Spleen (tissue), 11 donors: ENCODE measurements at regions not wholly inside any gene's neighbourhood (a gene's known extent, or its start where the extent isn't known, plus 50 kb on each side); places are given as distances from the start of the nearest gene placed in this dataset.

ENCODE experiments used
- DNase-seq: peaks from one replicate; pipeline ENCODE4 v3.0.0-alpha.2; 2020
- H3K27ac ChIP-seq, 8 donors: fragments of 200-600 bp; sonication (generic) in 7 of 8; 1 replicate in 4 of 8; 2 replicates in 4 of 8; pipeline versions ENCODE4 v1.5.0 to v1.8.0; 2016 to 2021; ENCODE audit warnings: inconsistent platforms in 4 of 8, mild to moderate bottlenecking in 4 of 8, moderate library complexity in 1 of 8
- H3K27me3 ChIP-seq, 7 donors: fragments of 200-600 bp; sonication (generic) in 6 of 7; replicated peaks in 1 of 7; 1 replicate in 4 of 7; 2 replicates in 3 of 7; pipeline versions ENCODE4 v1.5.0 to v1.8.0; 2016 to 2021; ENCODE audit warnings: inconsistent platforms in 3 of 7, mild to moderate bottlenecking in 1 of 7
- H3K36me3 ChIP-seq, 6 donors: fragments of 200-600 bp; sonication (generic) in 5 of 6; 1 replicate in 4 of 6; 2 replicates in 2 of 6; pipeline versions ENCODE4 v1.5.0 to v1.8.0; 2016 to 2021; ENCODE audit warnings: inconsistent platforms in 2 of 6
- H3K4me1 ChIP-seq, 6 donors: fragments of 200-600 bp; sonication (generic) in 5 of 6; 1 replicate in 3 of 6; 2 replicates in 3 of 6; pipeline versions ENCODE4 v1.5.0 to v1.8.0; 2016 to 2021; ENCODE audit warnings: inconsistent platforms in 3 of 6
- H3K4me3 ChIP-seq, 8 donors: fragments of 200-600 bp; sonication (generic) in 7 of 8; 1 replicate in 4 of 8; 2 replicates in 4 of 8; pipeline versions ENCODE4 v1.5.0 to v1.8.0; 2016 to 2021; ENCODE audit warnings: inconsistent platforms in 4 of 8, mild to moderate bottlenecking in 4 of 8, moderate library complexity in 2 of 8
- H3K9me3 ChIP-seq, 8 donors: fragments of 200-600 bp; sonication (generic) in 7 of 8; 1 replicate in 4 of 8; 2 replicates in 4 of 8; pipeline versions ENCODE4 v1.5.0 to v1.8.0; 2016 to 2021; ENCODE audit warnings: inconsistent platforms in 4 of 8
- POLR2A ChIP-seq, 3 donors: fragments of 450-650 bp; IDR thresholded peaks; one replicate each; pipeline ENCODE4 v1.5.1; 2017; ENCODE audit warnings: antibody characterized with exemption in 3 of 3, mild to moderate bottlenecking in 1 of 3
- POLR2AphosphoS5 ChIP-seq, 3 donors: sonication (generic); formaldehyde crosslinking; IDR thresholded peaks; one replicate each; pipeline ENCODE4 v1.5.1; 2017; ENCODE audit warnings: antibody characterized with exemption in 3 of 3
- WGBS, 5 donors: extraction: QIAGEN DNeasy Blood & Tissue Kit in 3 of 5; methylation state at CpG; one replicate each; pipeline versions ENCODE4 v1.1.5 to v1.1.7; 2013 to 2018; 5-methylcytosine and 5-hydroxymethylcytosine counted together
- intact Hi-C: fragments of 100-400 bp; cut with DNase I; formaldehyde crosslinking; loops from one replicate; pipeline ENCODE4 v1.15.0; 2023; ENCODE audit warnings: low total_unique reads
- TF ChIP-seq, protein P1 (sequence below), 11 experiments: fragments of 200-600 bp in 7 of 11; fragments of 450-650 bp in 4 of 11; sonication (generic) in 4 of 11; IDR thresholded peaks in 8 of 11; conservative IDR thresholded peaks in 3 of 11; 1 replicate in 7 of 11; 2 replicates in 4 of 11; pipeline versions ENCODE4 v1.4.0 to v1.8.0; 2016 to 2021; ENCODE audit warnings: antibody characterized with exemption in 11 of 11, inconsistent platforms in 4 of 11, mild to moderate bottlenecking in 1 of 11
- donor health status: healthy with polysubstance abuse.
- donor health status: DM: no; HTN: no; CAD: no; lungs with moderate emphysema.
- donor health status: DM: no; HTN: no; CAD: no.
- donor health status: Bipolar disorder and iron deficiency.
- donor health status: healthy.
- donor health status: DM: no; HTN: no; CAD: no.
- donor health status: DM: yes; HTN: yes; CAD: no.

DNA sequence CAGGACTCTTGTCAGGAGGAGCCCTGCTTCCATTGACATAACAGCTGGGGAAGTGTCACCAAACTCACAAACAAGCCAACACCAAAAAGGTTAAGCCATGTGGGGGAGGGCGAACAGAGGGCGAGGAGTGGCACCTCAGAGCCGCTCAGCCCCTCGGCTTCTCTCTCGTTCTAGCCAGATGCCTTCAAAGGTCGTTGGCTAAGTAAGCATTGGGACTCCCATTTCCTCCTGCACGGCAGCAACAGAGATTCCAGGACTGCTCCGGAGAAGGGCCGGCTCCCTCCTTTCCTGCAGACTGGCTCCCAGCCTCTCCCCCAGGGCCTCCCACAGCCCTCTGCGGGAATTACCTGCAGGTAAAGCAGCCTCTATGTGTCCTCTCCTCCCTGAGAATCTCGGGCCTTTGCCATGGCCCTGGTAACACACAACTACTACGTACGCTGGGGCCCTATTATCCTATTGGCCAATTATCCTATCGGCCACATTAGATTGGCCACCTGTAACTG, 52.1 kb upstream of the RNU6ATAC start:
- TF ChIP-seq, protein P1, sequence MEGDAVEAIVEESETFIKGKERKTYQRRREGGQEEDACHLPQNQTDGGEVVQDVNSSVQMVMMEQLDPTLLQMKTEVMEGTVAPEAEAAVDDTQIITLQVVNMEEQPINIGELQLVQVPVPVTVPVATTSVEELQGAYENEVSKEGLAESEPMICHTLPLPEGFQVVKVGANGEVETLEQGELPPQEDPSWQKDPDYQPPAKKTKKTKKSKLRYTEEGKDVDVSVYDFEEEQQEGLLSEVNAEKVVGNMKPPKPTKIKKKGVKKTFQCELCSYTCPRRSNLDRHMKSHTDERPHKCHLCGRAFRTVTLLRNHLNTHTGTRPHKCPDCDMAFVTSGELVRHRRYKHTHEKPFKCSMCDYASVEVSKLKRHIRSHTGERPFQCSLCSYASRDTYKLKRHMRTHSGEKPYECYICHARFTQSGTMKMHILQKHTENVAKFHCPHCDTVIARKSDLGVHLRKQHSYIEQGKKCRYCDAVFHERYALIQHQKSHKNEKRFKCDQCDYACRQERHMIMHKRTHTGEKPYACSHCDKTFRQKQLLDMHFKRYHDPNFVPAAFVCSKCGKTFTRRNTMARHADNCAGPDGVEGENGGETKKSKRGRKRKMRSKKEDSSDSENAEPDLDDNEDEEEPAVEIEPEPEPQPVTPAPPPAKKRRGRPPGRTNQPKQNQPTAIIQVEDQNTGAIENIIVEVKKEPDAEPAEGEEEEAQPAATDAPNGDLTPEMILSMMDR (IDR thresholded peaks at IDR 0.05 in 8 of 11, conservative IDR thresholded peaks at IDR 0.05 in 3 of 11), result no peak
- TF ChIP-seq POLR2AphosphoS5 (IDR thresholded peaks at IDR 0.05) (peak in 1 of 3 donors; percentile 16), POLR2A (IDR thresholded peaks at IDR 0.05) (no peak)
- intact Hi-C loops, result no loop called here
- Histone ChIP-seq H3K36me3 (no peaks in the 10 kb centered on the region), H3K4me3 (no peak overlapping the region), H3K4me1 (peaks cover 0 to 25% (median 7%) of the 10 kb centered on the region in 6 donors), H3K27ac (peak overlapping the region in 7 of 8 donors; percentile 36 to 79 (median 65)), H3K27me3 (no peaks in the 10 kb centered on the region), H3K9me3 (peaks cover 0 to 11% (median 7%) of the 10 kb centered on the region in 8 donors)
- WGBS, 5 donors, result 75 to 85% (median 81%) methylated on average over 14 of the region's 14 CpGs
- DNase-seq, result peak; percentile 64

DNA sequence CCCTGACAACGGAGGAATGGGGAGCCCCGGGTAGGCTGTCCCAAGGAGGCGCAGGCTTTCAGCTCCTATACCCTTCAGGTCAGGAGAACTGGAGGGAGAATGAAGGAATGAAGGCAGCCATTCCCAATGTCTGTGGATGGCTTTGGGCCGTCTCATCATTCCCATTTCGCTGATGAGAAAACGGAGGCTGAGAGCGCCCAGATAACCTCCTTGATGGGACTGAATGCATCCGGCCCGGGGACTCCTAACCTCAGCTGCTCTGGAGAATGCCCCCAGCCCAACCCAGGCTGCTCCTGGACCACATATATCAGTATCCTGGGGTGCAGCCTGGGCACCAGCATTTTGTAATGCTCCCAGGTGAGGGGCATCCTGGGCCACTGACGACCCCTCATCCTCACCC, 52.6 kb upstream of the RNU6ATAC start:
- H3K27ac ChIP-seq, result peak overlapping the region in 3 of 8 donors; percentile 64 to 79 (median 75)
- TF ChIP-seq POLR2A (IDR thresholded peaks at IDR 0.05) (no peak), POLR2AphosphoS5 (IDR thresholded peaks at IDR 0.05) (no peak)
- TF ChIP-seq, protein P1 (IDR thresholded peaks at IDR 0.05 in 8 of 11, conservative IDR thresholded peaks at IDR 0.05 in 3 of 11), result no peak
- intact Hi-C loops, result no loop called here
- H3K4me1 ChIP-seq, result peaks cover 0 to 25% (median 9%) of the 10 kb centered on the region in 6 donors
- 87 to 95% (median 91%) methylated on average over 8 to 10 of the region's 10 CpGs for WGBS, 5 donors
- no peak overlapping the region for H3K4me3 ChIP-seq
- H3K36me3 ChIP-seq, result no peaks in the 10 kb centered on the region
- H3K9me3 ChIP-seq, result peaks cover 0 to 11% (median 7%) of the 10 kb centered on the region in 8 donors
- peak; percentile 28 for DNase-seq
- H3K27me3 ChIP-seq, result no peaks in the 10 kb centered on the region

DNA sequence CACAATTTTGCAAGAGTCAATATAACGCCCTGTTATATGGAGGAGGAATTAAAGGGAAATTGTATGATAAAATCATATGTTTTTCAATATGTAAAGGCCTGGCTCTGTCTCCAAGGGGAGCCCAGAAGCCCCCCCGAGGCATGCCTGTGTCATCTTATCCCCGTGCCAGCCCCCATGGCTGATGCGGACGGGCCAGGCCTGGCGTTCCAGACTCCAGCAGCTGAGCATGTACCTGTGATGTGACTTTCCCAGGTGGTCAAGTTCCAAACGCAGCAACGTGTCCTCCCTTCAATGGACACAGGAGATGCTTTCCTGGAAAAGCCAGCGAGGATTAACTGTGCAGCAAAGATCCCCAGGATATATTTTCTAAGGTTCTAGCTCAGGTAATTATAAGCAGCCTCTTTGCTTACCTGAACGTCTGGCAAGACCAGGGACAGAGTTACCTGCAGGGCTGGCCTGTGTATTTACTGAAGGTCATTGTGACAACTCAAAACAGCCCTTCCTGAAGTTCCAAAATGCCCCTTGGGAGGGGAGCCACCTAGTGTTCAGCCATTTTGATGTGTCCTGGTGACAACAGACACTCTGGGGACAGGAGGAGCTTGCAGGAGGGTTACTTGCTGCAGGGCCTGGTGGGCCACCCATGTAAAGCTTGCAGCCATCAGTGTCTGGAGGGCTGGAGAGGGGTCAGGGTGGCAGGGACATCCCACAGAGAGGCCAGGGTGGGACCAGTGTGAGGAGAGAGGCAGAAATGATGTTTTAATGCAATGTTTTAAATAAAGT, 53.3 kb upstream of the RNU6ATAC start:
- WGBS, 5 donors, result 74 to 92% (median 90%) methylated on average over 9 to 10 of the region's 10 CpGs
- intact Hi-C loops, result no loop called here
- Histone ChIP-seq H3K4me3 (no peak overlapping the region), H3K27me3 (no peaks in the 10 kb centered on the region), H3K27ac (no peak overlapping the region), H3K9me3 (peaks cover 0 to 8% (median 5%) of the 10 kb centered on the region in 8 donors), H3K4me1 (peaks cover 0 to 25% (median 11%) of the 10 kb centered on the region in 6 donors), H3K36me3 (no peaks in the 10 kb centered on the region)
- peak; percentile 61 for DNase-seq
- TF ChIP-seq POLR2AphosphoS5 (IDR thresholded peaks at IDR 0.05), result no peak
- TF ChIP-seq, protein P1 (IDR thresholded peaks at IDR 0.05 in 8 of 11, conservative IDR thresholded peaks at IDR 0.05 in 3 of 11), result no peak
- TF ChIP-seq POLR2A (IDR thresholded peaks at IDR 0.05), result no peak

DNA sequence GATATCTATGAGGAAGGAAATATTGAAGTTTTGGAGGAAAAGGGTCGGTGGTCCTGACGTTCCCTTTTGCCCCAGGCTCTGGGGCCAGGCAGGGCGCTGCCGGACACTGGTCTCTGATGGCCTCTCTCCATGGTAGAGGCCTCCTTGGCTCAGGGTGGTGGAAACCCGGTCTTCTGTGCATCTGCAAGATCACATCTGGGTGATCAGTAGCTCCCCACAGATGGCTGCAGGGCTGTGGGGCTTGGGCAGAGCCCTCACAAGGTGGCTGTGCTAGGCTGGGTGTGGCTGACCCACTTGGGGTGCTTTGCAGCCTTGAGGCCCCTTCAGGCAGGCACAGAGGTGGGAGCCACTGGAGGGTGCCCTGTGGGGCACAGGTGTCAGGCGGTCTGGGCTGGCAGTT, 53.9 kb upstream of the RNU6ATAC start:
- Histone ChIP-seq H3K27ac (no peak overlapping the region), H3K4me1 (peaks cover 0 to 29% (median 11%) of the 10 kb centered on the region in 6 donors), H3K36me3 (no peaks in the 10 kb centered on the region), H3K4me3 (no peak overlapping the region), H3K27me3 (no peaks in the 10 kb centered on the region), H3K9me3 (peaks cover 0 to 2% (median 0%) of the 10 kb centered on the region in 8 donors)
- 71 to 85% (median 71%) methylated on average over 5 to 6 of the region's 6 CpGs for WGBS, 5 donors
- intact Hi-C loops, result no loop called here
- no peak for TF ChIP-seq POLR2AphosphoS5 (IDR thresholded peaks at IDR 0.05)
- TF ChIP-seq POLR2A (IDR thresholded peaks at IDR 0.05), result no peak
- TF ChIP-seq, protein P1 (IDR thresholded peaks at IDR 0.05 in 8 of 11, conservative IDR thresholded peaks at IDR 0.05 in 3 of 11), result no peak
- peak; percentile 58 for DNase-seq
